C4-2B (cell line): ENCODE measurements at regions not wholly inside any gene's neighbourhood (a gene's known extent, or its start where the extent isn't known, plus 50 kb on each side); places are given as distances from the start of the nearest gene placed in this dataset.

Source experiments
- ZFX ChIP-seq: fragments of 450-650 bp; IDR thresholded peaks from 2 replicates; pipeline ENCODE4 v1.6.1; 2017
- TF ChIP-seq, protein P1 (sequence below): fragments of 450-650 bp; conservative IDR thresholded peaks from 2 replicates; pipeline ENCODE4 v1.5.1; 2017; ENCODE audit warnings: mild to moderate bottlenecking

DNA sequence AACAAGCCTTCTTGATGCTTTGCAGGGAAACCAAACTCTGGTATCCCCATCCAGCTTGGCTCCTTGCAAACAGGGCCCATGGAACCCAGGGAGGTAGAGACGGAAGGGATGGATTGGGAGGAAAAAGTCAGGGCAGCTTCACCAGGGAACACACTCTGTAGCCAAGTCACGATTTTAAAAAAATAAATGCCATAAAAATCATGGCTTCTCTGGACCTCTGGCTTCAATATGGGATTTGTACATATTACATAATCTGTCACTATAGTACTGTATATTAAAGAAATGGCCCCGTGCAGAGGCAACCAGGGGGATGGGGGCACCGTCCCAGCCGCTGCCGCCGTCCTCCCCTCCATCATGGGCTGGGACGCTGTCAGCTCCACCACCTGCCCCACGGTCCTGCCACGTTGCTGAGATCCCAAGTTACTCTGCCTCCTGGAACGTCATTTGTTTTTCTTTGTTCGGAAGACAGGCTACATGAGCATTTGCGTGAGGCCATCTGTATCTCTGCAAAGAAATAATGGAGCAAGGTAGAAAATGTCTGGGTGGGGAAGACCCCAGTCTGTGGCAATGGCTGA lies 313.3 kb downstream of the ZNF536 start:
- TF ChIP-seq, protein P1, sequence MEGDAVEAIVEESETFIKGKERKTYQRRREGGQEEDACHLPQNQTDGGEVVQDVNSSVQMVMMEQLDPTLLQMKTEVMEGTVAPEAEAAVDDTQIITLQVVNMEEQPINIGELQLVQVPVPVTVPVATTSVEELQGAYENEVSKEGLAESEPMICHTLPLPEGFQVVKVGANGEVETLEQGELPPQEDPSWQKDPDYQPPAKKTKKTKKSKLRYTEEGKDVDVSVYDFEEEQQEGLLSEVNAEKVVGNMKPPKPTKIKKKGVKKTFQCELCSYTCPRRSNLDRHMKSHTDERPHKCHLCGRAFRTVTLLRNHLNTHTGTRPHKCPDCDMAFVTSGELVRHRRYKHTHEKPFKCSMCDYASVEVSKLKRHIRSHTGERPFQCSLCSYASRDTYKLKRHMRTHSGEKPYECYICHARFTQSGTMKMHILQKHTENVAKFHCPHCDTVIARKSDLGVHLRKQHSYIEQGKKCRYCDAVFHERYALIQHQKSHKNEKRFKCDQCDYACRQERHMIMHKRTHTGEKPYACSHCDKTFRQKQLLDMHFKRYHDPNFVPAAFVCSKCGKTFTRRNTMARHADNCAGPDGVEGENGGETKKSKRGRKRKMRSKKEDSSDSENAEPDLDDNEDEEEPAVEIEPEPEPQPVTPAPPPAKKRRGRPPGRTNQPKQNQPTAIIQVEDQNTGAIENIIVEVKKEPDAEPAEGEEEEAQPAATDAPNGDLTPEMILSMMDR, result no peak
- TF ChIP-seq ZFX, result no peak
